HG03469 (cell line): ENCODE measurements at regions not wholly inside any gene's neighbourhood (a gene's known extent, or its start where the extent isn't known, plus 50 kb on each side); places are given as distances from the start of the nearest gene placed in this dataset.
"Not testable (repeated sequence)": the region's sequence is repeated elsewhere in the genome, so short reads cannot be mapped to it uniquely, and the experiment has no call there.

Source experiments
- ATAC-seq: cut with Tn5 transposase; IDR thresholded peaks from one replicate; pipeline ENCODE4 v1.9.1; 2021; ENCODE audit warnings: mild to moderate bottlenecking, moderate library complexity, moderate number of reproducible peaks; ENCODE audit not compliant: unreplicated experiment

DNA sequence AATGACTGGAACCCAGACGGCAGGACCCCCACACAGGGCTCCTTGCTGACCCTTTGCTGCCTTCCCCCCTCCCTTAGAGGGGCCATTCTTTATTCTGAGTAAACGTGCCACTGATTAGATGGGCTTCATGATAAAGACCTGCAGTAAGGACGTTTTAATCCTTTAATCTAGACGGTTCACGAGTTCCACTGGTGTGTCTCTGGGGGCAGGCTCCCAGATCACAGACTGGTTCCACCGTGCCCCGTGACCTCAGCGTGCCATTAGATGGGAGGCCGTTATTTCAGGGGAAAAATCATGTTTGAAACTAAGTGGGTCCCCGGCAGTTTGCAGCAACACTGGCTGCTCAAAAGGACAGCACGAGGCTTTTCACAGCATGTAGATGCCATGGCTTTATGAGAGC lies 246.9 kb upstream of the PLGLB2 start:
- ATAC-seq: not testable (repeated sequence)

DNA sequence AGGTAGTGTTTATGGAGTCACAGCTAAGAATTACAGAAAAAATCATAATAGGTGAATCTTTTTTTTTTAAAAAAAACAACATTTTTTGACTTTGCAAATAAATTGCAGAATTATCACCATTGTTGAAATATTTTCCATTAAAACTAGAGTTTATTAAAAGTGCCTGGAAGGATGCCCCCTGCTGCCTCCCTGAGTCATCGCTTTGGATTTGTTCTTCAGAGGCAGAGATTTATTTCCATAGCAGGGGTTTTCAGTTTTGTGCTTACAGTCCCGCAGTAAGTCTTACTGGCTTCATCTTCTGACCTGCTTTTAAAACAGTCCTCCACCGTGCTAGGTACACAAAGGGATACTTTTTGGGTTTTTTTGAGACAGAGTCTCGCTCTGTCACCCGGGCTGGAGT lies 244.9 kb upstream of the PLGLB2 start:
- not testable (repeated sequence) for ATAC-seq

DNA sequence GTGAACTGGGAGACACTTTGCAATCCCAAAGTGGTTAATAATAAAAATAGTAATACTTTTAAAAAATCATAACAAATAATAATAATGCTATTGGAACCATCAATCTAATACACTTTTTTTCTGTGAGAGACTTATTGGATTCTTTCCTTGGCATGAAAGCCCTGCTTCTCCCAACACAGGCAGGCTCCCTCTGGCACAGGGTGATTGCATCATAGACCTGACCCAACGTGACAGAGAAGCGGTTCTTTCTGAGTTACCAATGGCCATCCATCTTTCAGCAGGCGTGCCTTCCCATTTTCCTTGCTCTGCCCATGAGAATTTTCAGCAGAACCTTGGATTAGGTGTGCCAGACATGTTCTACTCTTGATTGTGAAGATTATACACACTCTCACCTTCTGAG lies 242.6 kb upstream of the PLGLB2 start:
- ATAC-seq: not testable (repeated sequence)

DNA sequence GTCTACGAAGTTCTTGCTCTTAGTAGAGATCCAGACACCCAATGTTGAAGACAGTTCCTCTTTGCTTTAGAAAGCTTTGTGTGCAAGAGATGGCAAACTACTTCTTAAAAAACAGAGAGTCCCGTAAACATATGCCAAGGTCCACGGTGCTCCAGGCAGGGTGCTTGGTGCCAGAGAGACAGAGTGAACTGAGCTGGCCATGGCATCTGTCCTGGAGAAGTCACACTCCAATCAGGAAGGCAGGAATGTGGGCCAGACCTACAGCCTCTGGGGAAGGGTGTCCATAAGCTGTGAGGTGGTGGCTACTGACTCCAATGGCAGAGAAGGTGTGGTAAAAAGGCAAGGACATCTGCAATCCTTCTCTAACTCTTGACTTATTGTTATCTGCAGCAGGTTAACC lies 242.0 kb upstream of the PLGLB2 start:
- not testable (repeated sequence) for ATAC-seq

DNA sequence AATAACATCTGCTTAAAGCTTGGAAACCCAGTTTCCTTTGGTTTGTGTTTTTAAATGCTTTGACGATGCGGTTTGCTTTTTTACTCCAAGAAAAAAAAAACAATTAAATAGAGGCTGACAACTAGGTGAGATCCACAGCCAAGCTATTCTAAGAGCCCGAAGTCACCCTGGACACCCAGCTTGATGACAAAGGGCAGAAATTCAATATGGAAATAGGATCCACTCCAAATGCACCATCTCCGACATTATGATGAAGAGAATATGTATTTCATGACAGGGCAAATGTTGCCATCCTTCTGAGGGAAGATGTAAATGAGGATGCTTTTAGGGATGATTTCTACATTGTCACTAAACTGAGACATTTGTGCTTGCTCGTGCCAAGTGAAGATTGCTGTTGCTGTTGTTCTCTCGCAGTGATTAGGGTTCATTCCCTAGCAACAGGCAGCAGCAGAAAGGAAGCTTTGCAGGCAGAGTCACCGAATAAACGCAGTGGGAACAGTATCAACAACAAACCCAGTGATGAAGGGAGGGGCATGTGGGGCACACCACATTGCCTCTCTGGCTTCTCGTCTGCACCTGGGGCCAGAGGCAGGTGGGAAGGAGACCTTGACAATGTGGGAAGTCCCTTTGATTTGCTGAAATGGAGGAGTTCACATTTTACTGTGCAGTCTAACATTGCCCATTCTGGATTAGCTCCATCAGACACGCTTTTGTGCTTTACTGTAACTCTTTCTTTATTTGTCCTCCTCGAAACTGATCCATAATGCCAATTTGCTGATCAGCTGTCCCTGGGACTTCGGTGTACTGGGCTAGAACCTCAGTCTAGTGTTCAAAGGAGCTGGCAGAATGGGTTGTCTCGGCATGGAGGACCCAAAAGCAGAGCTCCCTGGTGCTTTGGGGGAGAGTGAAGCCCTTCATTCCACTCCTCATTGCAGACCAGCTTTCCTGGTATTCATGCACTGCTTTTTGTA lies 240.2 kb upstream of the PLGLB2 start:
- not testable (repeated sequence) for ATAC-seq

DNA sequence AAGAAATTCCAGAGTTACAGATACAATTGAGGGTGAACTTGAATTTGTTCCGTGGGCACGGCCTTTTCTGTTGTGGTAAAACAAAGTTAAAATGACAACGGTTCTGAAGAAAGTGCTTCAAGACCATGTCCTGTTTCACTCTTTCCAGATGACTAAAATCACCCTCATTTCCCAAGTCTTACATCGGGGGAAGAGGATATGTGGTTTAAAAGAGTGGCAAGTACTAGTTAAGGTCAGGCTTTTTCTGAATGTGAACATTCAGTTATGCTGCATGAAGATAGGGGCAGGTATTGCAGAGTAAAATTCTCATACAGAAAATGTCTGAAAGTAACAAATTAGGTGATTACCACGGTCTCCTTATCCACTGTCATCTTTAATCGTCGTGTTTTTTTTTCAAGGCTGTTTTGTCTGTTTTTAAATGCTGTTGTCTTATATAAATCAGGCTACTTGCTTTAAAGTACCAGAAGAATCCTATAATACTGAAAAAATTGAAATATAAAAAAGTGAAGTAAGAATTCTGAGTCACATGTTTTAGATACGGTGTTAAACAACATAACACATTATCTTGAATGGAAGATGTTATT lies 236.6 kb upstream of the PLGLB2 start:
- not testable (repeated sequence) for ATAC-seq

DNA sequence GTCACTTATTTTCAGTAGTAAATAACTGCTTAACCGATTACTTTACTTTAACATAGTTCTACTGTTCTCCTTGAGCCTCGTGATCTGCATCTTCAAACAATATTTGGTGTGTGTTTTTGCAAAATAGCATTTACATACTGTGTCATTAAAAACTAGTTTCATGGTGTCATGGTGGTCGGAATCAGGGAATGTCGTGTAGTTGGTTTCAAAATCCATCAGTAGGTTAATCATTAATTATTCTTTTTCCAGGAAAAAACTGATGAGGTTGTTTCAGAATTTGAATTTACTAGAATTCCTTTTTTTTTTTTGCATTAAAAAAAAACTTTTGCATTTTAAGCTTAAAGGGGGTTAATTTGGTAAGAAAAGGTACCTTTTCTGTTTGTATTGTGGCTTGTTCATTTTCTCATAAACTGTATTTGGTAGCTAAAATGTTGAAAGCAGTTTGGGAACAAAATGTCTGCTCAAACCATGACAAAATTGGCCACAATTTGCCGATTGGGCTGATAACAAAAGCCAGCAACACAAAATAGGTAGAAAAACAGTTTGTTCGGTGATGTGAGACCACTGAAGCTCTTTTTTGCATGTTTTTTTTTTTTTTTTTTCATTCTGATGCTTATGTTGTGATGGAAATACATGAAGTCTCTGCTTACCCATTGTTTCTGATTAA lies 234.9 kb upstream of the PLGLB2 start:
- ATAC-seq: not testable (repeated sequence)

DNA sequence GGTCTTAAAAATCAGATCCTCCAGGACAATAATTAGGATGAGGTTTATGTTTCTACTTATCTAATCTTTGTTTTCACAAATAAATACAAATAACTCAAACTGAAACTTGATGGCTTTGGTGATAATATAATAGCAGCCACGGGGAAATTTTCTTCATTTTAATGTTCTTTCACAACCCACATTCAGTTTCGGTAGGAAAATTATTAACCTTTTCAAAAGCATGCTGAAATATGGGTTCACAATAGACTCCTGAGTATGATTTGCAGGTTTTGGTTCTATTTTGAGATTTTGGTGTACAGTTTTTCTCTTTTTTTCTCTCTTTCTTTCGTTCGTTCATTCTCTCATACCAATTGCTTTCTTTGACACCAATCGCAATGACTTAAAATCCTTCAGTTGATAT lies 233.9 kb upstream of the PLGLB2 start:
- not testable (repeated sequence) for ATAC-seq

DNA sequence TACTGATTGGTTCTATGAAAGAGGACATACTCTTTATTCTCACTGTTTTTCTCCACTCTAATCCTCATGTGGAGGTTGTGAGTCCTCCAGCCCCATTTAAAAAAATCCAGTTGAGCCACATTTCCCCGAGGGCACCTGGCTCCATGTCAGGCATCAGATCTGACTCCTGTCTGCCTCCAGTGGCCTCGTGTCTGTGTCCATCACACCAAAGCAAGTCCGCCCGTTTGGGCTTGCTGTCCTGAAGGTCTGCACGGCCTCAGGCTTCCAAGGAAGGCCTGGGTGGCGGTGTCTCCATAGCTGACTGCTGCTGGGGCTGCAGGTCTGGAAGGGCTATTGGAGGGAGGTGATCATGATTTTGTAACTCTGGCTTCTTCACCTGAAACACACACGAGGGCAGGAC lies 233.4 kb upstream of the PLGLB2 start:
- ATAC-seq: not testable (repeated sequence)

DNA sequence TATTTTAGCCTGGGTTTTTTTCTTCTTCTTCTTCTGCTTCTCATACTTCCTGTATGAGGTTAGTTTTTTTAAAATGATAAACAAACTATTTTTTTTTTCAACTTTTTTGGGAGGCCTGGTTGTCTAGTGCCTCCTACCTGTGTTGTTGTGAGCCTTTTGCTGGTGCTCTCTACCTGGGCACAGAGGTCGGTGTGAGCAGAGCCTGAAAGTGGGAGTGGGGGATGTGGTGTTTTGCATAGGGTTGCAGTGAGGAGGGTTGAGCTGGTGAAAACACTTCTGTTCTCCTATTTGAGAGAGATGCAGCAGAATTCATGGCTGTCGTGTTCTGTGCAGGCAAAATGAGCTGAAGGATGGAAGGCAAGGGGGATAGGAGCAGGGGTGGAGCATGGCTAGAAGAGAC lies 232.7 kb upstream of the PLGLB2 start:
- ATAC-seq: not testable (repeated sequence)

DNA sequence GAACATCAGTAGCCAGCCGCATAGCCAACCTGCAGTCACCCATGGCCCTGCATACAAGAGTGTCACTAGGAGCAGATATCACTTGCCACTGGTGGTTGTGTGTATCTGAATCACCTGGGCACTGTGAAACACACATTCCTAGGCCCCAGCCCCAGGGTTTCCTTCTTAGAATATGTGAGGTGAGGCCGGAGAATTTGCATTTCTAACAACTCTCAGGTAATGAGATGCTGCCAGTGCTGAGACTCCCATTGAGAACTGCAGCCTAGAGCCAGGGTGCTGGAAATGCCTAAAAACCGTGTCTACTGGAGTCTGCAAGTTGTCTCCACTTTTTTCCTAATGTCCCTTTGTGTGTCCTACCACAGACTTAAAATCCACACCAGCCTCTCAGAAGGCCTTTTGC lies 232.0 kb upstream of the PLGLB2 start:
- ATAC-seq: not testable (repeated sequence)

DNA sequence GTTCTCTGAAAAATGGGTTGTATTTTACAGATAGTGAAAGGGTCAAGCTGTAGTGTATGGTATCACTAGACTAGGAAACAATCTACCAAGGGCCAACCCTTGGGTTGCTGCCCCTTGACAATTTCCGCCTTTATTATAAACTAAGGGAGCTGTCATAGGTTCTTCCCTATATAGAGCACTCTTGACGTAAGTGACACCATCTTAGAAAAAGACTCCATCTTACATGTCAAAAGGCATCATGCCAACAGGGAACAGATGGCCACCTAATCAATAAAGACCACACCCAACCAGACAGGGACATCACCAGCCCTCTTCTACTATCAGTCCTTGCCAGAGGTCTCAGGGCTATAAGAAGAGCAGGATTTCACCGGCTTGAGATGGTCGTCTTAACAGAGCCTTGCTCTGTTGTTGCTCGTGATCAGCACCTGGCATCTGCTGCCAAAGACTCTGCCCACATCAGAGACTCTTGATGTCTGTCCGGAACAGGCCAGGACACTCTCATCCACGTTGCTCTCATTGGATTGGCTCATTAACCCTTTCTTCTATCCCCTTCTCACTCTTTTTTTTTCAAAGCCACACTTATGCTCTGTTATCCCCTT lies 231.4 kb upstream of the PLGLB2 start:
- ATAC-seq: not testable (repeated sequence)

DNA sequence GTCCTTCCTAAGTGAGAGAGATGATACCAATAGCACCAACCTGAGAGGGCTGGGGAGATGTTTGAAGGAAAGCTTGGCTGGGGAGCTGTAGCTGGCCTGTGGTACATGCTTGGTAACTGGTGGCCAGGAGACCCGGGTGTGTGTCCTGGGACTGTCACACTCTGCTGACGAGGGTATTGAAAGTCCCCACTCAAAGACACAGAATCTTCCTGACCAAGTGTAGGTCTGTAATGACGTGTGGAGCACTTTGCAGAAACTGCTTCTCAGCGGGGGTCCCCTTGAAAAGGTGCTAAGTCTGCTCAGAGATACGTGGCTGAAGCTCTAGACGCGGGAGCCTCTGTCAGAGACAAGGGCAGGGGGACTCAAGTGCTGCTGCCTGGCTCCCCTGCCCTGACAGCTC lies 230.4 kb upstream of the PLGLB2 start:
- not testable (repeated sequence) for ATAC-seq

DNA sequence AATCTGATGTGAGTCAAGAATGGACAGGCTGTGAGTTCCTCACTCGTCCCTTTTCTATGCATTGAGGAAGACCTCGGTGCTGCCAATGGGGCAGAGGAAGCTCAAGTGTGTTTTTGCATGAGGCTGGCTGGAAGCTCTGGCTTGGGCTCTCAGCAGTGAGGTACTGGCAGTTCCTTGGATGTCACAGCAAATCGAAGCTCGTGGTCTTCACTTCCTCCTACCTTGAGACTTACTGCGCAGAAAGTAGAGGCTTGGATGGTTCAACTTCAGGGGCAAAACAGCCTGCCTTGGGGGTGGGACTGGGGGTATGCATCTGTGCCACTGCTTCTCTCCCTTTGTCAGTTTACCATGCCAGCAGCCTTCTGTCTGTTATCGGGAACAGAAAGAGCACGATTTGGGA lies 229.8 kb upstream of the PLGLB2 start:
- not testable (repeated sequence) for ATAC-seq

DNA sequence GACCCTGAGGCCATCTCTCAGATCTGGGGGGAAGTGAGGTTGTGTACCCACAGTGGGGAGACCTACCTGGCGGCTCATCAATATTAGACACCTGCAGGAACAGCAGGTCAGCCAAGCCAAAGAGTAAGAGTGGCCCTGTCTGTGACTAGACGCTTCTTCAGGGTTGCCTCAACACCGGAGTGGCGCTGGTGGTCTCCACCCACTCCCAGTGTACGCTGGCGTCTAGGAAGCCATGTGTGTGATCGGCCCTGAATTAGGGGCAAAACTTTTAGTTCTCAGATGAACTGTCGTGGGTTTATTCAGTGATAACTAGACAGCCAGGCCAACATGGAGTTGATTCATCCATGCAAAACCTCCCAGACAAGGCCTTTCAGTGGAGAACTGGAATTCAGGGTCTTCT lies 229.3 kb upstream of the PLGLB2 start:
- not testable (repeated sequence) for ATAC-seq

DNA sequence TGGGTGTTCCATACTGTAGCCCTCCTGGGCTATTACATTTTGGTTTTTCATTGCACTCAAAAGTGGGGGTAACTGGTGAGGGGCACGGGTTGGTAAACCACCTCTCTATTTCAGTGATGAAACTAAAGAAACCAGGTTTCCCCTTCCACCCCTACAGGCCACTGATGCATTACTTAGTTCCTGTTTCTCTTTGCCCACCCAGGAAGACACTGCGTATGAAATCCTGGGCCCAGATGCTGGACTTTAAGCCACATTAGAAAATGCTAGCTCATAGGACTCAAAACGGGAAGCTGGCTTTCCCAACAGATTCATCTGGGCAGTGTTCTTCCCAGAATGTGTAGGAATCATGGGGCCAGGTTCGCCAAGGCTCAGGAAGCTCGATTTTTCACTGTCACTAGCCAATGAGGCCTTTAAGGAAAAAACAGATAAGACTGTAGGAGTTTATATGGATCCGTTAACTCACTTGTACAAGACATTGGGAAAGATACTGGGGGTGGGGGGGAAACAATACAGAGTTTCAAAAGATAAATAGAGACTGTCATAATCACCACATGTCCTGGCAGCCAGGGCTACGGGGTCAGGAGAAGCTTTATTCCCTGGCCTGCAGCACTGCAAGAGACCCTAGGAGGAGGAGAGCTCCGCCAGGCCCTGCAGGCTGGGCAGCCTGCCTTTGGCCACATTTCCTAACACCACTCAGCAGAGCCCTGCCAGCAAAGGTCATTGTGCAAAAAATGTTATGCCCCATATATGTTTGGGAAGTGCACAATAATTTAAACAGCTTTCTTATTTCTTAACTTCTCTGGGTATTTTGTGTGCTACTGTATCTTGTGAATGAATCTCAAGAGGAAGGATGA lies 228.5 kb upstream of the PLGLB2 start:
- ATAC-seq: not testable (repeated sequence)

DNA sequence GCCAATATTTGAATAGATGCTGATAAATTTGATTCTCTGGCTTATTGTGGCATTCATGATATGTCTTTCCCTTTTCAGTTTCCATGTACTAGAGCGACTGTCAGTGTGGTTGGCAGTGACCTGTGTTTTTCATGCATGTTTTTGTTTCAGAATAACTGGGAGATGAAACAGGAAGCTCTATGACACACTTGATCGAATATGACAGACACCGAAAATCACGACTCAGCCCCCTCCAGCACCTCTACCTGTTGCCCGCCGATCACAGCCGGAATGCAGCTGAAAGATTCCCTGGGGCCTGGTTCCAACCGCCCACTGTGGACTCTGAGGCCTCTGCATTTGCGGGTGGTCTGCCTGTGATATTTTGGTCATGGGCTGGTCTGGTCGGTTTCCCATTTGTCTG lies 226.8 kb upstream of the PLGLB2 start:
- peak; percentile 62 for ATAC-seq

DNA sequence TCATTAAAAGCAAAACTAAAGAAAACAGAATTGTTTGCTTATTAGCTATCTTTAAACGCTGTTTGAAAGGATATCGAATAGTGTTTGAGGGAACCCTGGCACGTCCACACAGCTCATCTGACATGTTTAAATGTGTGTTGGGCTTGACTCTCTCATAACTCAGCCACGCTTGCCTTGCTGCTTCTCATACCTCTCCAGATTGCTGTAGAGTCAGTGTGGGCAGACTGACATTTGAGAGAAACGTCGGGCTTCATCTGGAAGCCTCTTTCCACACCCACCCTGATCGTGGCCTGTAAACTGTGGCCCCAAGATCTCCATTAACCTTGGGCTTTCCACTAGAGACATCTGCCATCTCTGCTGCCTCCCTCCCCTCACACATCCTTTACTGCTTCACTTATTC lies 226.4 kb upstream of the PLGLB2 start:
- not testable (repeated sequence) for ATAC-seq

DNA sequence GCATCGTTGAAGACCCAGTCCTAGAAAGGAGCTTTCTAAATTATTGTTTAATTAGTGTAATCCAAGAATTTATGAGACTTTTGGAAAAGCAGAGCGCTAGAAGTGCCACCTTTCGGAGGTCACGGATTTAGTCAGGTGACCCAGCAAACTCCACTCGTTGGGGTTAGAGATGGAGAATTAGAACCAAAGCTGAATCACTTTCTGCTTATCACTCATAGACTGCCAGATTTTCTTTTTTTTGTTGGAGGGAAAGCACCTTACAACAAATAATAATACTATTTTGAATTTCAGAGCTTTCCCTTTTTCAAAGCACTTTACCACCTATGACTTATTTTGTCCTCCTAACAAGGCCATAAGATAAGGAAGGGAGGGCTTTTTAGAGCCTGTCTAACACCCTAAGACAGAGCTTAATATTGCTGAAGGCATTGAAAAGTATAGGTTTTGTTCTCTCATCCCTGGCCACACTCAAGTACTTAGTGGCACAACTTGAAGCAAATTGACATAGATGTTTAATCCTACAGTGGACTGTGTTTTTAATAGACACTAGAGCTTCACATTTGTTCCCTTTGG lies 223.2 kb upstream of the PLGLB2 start:
- not testable (repeated sequence) for ATAC-seq

DNA sequence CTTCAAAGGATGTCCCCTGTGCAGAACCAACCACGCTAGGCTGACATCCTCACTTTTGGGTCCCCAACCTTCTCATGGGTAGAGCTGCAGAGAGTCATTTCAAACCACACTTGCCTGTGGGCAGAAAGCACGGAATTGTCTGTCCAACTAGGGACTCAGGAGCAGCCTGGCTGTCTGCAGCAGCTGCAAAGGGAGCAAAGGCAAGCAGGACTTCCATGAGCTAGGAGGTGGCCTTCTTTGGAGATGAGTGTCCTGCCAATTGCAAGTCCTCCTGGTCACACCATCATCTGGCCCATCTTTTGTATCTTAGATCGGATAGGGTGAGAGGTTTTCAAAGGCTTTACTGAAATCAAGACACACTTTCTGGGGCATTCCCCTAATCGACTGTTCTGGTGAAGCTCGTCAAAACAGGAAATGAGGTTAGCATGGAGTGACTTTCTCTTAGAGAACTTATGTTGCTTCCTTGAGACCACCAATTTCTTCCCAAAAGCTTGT lies 222.3 kb upstream of the PLGLB2 start:
- ATAC-seq: not testable (repeated sequence)
